PFSK-1 (cell line): ENCODE measurements at regions not wholly inside any gene's neighbourhood (a gene's known extent, or its start where the extent isn't known, plus 50 kb on each side); places are given as distances from the start of the nearest gene placed in this dataset.

Source experiments
- FOXP2 ChIP-seq: optimal IDR thresholded peaks from 2 replicates; pipeline ENCODE3; 2011; ENCODE audit warnings: borderline replicate concordance, control low read depth, inconsistent platforms; ENCODE audit not compliant: insufficient read depth; ENCODE audit errors: extremely low read length, extremely low read depth
- POLR2AphosphoS5 ChIP-seq: IDR thresholded peaks from 2 replicates; pipeline ENCODE4 v1.6.1; 2012; ENCODE audit warnings: low read depth, mild to moderate bottlenecking, control low read depth, low read length, moderate library complexity
- SIN3A ChIP-seq: IDR thresholded peaks from 2 replicates; pipeline ENCODE4 v1.6.1; 2012; ENCODE audit warnings: mild to moderate bottlenecking, low read length, moderate library complexity, borderline replicate concordance; ENCODE audit not compliant: insufficient read depth
- TAF1 ChIP-seq: IDR thresholded peaks from 2 replicates; pipeline ENCODE4 v1.6.1; 2012; ENCODE audit warnings: low read length, control low read depth, borderline replicate concordance; ENCODE audit not compliant: insufficient read depth
- TF ChIP-seq, protein P1 (sequence below), 2 experiments: IDR thresholded peaks; 2 replicates each; pipeline versions ENCODE4 v1.6.1 to v1.8.0; 2011 to 2012; ENCODE audit warnings: low read depth in 2 of 2, low read length in 2 of 2, control low read depth in 1 of 2, inconsistent platforms in 1 of 2, mild to moderate bottlenecking in 1 of 2, moderate library complexity in 1 of 2; ENCODE audit not compliant: insufficient read depth in 1 of 2

DNA sequence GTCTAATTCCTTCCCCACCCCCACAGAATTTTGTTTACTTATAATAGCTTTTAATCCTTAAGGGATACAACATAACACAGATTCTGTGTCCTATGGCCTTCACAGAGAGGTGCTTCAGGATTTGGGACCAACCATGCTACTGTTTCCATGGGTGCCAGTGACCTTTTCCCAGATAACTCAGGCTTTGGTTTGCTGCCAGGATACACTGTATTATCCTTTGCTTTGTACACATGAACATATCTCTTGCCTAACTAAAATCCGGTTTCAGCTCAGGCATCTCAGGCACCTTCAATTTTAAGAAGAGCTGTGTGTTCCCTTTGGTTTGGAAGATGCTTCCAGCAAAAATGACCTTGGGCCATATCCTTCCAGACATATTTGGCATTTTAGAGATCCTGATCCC, 428.4 kb upstream of the CDH5 start:
- TF ChIP-seq, protein P1, sequence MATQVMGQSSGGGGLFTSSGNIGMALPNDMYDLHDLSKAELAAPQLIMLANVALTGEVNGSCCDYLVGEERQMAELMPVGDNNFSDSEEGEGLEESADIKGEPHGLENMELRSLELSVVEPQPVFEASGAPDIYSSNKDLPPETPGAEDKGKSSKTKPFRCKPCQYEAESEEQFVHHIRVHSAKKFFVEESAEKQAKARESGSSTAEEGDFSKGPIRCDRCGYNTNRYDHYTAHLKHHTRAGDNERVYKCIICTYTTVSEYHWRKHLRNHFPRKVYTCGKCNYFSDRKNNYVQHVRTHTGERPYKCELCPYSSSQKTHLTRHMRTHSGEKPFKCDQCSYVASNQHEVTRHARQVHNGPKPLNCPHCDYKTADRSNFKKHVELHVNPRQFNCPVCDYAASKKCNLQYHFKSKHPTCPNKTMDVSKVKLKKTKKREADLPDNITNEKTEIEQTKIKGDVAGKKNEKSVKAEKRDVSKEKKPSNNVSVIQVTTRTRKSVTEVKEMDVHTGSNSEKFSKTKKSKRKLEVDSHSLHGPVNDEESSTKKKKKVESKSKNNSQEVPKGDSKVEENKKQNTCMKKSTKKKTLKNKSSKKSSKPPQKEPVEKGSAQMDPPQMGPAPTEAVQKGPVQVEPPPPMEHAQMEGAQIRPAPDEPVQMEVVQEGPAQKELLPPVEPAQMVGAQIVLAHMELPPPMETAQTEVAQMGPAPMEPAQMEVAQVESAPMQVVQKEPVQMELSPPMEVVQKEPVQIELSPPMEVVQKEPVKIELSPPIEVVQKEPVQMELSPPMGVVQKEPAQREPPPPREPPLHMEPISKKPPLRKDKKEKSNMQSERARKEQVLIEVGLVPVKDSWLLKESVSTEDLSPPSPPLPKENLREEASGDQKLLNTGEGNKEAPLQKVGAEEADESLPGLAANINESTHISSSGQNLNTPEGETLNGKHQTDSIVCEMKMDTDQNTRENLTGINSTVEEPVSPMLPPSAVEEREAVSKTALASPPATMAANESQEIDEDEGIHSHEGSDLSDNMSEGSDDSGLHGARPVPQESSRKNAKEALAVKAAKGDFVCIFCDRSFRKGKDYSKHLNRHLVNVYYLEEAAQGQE (IDR thresholded peaks at IDR 0.05; ENCODE audit: insufficient read depth in 1 of 2, low read depth in 2 of 2, low read length in 2 of 2), result no peak
- TF ChIP-seq POLR2AphosphoS5, result no peak
- no peak for TF ChIP-seq TAF1
- TF ChIP-seq SIN3A, result no peak
- TF ChIP-seq FOXP2, result no peak
